PC-9 (cell line): ENCODE measurements at regions not wholly inside any gene's neighbourhood (a gene's known extent, or its start where the extent isn't known, plus 50 kb on each side); places are given as distances from the start of the nearest gene placed in this dataset.

ENCODE experiments used
- BruUV-seq: library from RNA; stranded (reverse); fragments of 400-500 nt; replicated peaks from 2 replicates; lab custom pipeline; 2021; lab: Mats Ljungman, UMichigan
- CTCF ChIA-PET: fragments of 300-600 bp; sonication (Branson Sonifier 250); formaldehyde crosslinking; loops from one replicate; lab custom pipeline; 2022; ENCODE audit warnings: antibody characterized with exemption; lab: Charles Lee
- POLR2A ChIA-PET: fragments of 300-600 bp; sonication (Branson Sonifier 250); formaldehyde crosslinking; loops from one replicate; lab custom pipeline; 2022; ENCODE audit warnings: antibody characterized with exemption; ENCODE audit not compliant: unreplicated experiment; lab: Charles Lee
- DNase-seq, 2 experiments: peaks; one replicate each; pipeline versions ENCODE4 v3.0.0 to v3.0.0-alpha.2; 2015 to 2022; ENCODE audit warnings: mixed read lengths in 1 of 2
- H2AFZ ChIP-seq: fragments of 200-600 bp; sonication (generic); 2 replicates; pipeline ENCODE4 v1.8.1; 2017; ENCODE audit warnings: antibody characterized with exemption
- H3F3A ChIP-seq: fragments of 200-600 bp; sonication (generic); 2 replicates; pipeline ENCODE4 v1.8.1; 2017; ENCODE audit warnings: antibody characterized with exemption, mild to moderate bottlenecking, low read depth; ENCODE audit not compliant: insufficient read depth
- H3K27ac ChIP-seq: fragments of 200-600 bp; sonication (generic); 2 replicates; pipeline ENCODE4 v1.6.1; 2016; ENCODE audit warnings: mixed run types
- H3K27me3 ChIP-seq: fragments of 200-600 bp; sonication (generic); 2 replicates; pipeline ENCODE4 v1.6.1; 2016; ENCODE audit warnings: low read depth, mixed run types; ENCODE audit not compliant: insufficient read depth
- H3K36me3 ChIP-seq: fragments of 200-600 bp; sonication (generic); 2 replicates; pipeline ENCODE4 v1.6.1; 2016; ENCODE audit warnings: low read depth, mixed run types
- H3K4me1 ChIP-seq: fragments of 200-600 bp; sonication (generic); replicated peaks from 2 replicates; pipeline ENCODE4 v1.6.1; 2016; ENCODE audit warnings: mixed run types; ENCODE audit not compliant: insufficient read depth
- H3K4me2 ChIP-seq: fragments of 200-600 bp; sonication (generic); 2 replicates; pipeline ENCODE4 v1.6.1; 2017; ENCODE audit warnings: mixed run types
- H3K4me3 ChIP-seq: fragments of 200-600 bp; sonication (generic); 2 replicates; pipeline ENCODE4 v1.6.1; 2016; ENCODE audit warnings: mixed run types
- H3K79me2 ChIP-seq: fragments of 200-600 bp; sonication (generic); 2 replicates; pipeline ENCODE4 v1.6.1; 2017; ENCODE audit warnings: low read depth, mixed run types
- H3K9me2 ChIP-seq: fragments of 200-600 bp; sonication (generic); 2 replicates; pipeline ENCODE4 v1.8.1; 2017; ENCODE audit warnings: mild to moderate bottlenecking; ENCODE audit not compliant: insufficient read depth
- H3K9me3 ChIP-seq: fragments of 200-600 bp; sonication (generic); 2 replicates; pipeline ENCODE4 v1.8.1; 2016; ENCODE audit warnings: low read depth; ENCODE audit not compliant: insufficient read depth
- H4K20me1 ChIP-seq: fragments of 200-600 bp; sonication (generic); 2 replicates; pipeline ENCODE4 v1.8.1; 2017; ENCODE audit not compliant: insufficient read depth
- EZH2 ChIP-seq: fragments of 200-600 bp; sonication (generic); IDR thresholded peaks from 2 replicates; pipeline ENCODE4 v1.8.0; 2017; ENCODE audit warnings: antibody characterized with exemption, low read depth
- intact Hi-C: fragments of 100-400 bp; cut with micrococcal nuclease; formaldehyde crosslinking; loops from one replicate; pipeline ENCODE4 v1.10.0; 2022; ENCODE audit not compliant: unreplicated experiment
- TF ChIP-seq, protein P1 (sequence below): fragments of 200-600 bp; sonication (generic); conservative IDR thresholded peaks from 2 replicates; pipeline ENCODE4 v1.6.1; 2017; ENCODE audit warnings: mixed run types, antibody characterized with exemption, mild to moderate bottlenecking, moderate library complexity

DNA sequence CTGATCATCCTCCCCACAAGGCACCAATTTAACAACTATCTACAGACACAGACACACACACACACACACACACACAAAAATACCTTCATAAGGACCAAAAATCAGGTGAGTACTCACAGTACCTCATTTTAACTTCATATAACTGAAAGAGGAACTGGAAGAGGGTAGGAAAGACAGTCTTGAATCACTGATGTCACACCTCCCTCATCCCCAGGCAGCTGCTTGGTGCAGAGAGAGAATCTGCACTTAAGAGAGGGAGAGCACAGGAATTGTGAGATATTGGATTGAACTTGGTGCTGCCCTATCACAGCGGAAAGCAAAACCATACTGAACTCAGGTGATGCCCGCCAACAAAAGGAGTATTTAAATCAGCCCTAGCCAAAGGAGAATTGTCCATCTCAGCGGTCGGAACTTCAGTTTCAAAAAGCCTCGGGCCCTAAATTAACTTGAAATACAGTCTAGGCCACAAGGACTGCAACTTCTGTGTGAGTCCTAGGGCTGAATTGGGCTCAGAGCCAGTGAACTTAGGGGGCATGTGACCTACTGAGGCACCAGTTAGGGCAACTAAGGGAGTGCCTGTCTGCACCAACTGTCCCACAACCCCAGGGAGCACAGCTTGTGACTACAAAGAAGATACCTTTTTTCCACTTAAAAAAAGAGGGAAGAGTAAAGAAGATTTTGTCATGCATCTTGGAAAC is 211.1 kb downstream of the LRATD1 start:
- Histone ChIP-seq H3K4me2 (no peak overlapping the region), H3F3A (no peaks in the 10 kb centered on the region), H3K27ac (no peak overlapping the region), H3K9me3 (no peaks in the 10 kb centered on the region; the same call in 1 of the 2 replicates), H3K4me1 (no peaks in the 10 kb centered on the region), H2AFZ (no peak overlapping the region), H3K79me2 (no peaks in the 10 kb centered on the region), H3K9me2 (0 out of 2 replicates have a peak, but pooled peaks cover 7% of the 10 kb centered on the region), H4K20me1 (no peaks in the 10 kb centered on the region), H3K36me3 (no peaks in the 10 kb centered on the region), H3K27me3 (no peaks in the 10 kb centered on the region), H3K4me3 (no peak overlapping the region)
- BruUV-seq: no TSS peak
- intact Hi-C loops: no loop called here
- ChIA-PET CTCF (no interaction called here), POLR2A (no interaction called here)
- no peak for DNase-seq
- TF ChIP-seq EZH2: no peak
- TF ChIP-seq, protein P1, sequence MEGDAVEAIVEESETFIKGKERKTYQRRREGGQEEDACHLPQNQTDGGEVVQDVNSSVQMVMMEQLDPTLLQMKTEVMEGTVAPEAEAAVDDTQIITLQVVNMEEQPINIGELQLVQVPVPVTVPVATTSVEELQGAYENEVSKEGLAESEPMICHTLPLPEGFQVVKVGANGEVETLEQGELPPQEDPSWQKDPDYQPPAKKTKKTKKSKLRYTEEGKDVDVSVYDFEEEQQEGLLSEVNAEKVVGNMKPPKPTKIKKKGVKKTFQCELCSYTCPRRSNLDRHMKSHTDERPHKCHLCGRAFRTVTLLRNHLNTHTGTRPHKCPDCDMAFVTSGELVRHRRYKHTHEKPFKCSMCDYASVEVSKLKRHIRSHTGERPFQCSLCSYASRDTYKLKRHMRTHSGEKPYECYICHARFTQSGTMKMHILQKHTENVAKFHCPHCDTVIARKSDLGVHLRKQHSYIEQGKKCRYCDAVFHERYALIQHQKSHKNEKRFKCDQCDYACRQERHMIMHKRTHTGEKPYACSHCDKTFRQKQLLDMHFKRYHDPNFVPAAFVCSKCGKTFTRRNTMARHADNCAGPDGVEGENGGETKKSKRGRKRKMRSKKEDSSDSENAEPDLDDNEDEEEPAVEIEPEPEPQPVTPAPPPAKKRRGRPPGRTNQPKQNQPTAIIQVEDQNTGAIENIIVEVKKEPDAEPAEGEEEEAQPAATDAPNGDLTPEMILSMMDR: no peak

DNA sequence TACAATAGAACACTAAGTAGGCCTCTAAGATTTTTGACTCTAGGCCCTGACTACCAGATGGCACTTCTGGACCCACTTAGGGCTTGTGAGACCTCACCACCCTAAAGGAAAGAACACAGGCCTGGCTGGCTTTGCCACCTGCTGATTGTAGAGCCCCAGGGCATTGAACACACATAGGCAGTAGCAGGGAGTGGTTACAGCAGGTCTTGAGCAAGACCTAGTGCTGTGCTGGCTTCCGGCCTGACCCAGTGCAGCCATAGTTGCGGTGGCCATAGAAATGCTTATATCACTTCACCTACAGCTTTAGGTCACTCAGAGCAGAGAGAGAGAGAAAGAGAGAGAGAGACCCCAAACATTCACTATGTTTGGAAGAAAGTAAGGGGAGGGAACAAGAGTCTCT is 223.2 kb downstream of the LRATD1 start:
- ChIA-PET POLR2A (no interaction called here), CTCF (no interaction called here)
- intact Hi-C loops: no loop called here
- H3K27me3 ChIP-seq: no peaks in the 10 kb centered on the region
- no peaks in the 10 kb centered on the region for H3K9me2 ChIP-seq
- H3K4me2 ChIP-seq: no peak overlapping the region
- no peaks in the 10 kb centered on the region for H3K36me3 ChIP-seq
- no peaks in the 10 kb centered on the region for H3K4me1 ChIP-seq
- H3K4me3 ChIP-seq: no peak overlapping the region
- no peak for DNase-seq
- H3F3A ChIP-seq: no peaks in the 10 kb centered on the region
- no peaks in the 10 kb centered on the region for H3K79me2 ChIP-seq
- no peaks in the 10 kb centered on the region for H4K20me1 ChIP-seq
- H2AFZ ChIP-seq: no peak overlapping the region
- H3K9me3 ChIP-seq: no peaks in the 10 kb centered on the region
- TF ChIP-seq, protein P1: no peak
- TF ChIP-seq EZH2: no peak
- BruUV-seq: no TSS peak
- no peak overlapping the region for H3K27ac ChIP-seq

DNA sequence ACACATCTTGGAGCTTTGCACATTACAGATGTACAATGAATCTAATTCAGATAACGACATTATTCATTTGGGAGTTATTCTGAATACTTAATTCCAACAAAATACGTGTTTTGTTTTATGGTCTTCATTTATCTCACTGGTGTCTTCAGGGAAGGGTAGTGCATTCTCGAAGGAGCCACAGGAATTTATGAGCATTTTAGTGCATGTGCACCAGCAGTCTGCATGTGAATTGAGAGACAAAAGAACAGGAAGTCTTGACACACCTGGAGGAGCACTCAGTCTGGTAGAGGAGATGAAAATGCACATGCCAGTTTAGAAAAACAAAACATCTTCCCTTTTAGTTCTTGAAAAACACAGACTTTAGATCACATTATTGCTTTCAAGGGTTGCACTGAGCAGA is 228.7 kb downstream of the LRATD1 start:
- Histone ChIP-seq H3K4me2 (no peak overlapping the region), H4K20me1 (no peaks in the 10 kb centered on the region), H3K27me3 (no peaks in the 10 kb centered on the region), H3F3A (peaks cover 13% of the 10 kb centered on the region), H3K9me3 (no peaks in the 10 kb centered on the region), H3K4me3 (no peak overlapping the region), H3K79me2 (no peaks in the 10 kb centered on the region), H3K4me1 (peaks cover 12% of the 10 kb centered on the region), H3K36me3 (no peaks in the 10 kb centered on the region), H3K27ac (no peak overlapping the region), H2AFZ (no peak overlapping the region), H3K9me2 (no peaks in the 10 kb centered on the region)
- no TSS peak for BruUV-seq
- DNase-seq: no peak
- ChIA-PET POLR2A (no interaction called here), CTCF (no interaction called here)
- intact Hi-C loops: no loop called here
- no peak for TF ChIP-seq EZH2
- TF ChIP-seq, protein P1: no peak
